ENCODE measurements at regions not wholly inside any gene's neighbourhood (a gene's known extent, or its start where the extent isn't known, plus 50 kb on each side); places are given as distances from the start of the nearest gene placed in this dataset.

DNA sequence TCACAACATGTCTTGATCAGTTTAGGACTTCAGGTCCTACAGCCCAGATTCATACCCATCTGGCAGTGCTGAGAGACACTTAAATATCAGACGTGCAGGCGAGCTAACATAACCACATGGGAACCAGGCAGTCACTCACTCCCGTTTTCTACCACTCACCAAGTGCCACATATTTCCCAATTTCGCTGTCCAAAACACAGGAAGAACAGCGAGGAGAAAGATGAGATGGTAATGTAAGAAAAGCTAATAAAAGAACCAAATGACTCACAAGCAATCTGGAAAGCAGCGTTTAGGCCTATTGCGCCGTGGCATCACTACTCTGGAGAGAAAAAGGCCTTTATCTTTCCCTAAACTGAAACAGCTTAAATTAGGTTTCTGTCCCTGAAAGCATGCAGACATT is 647.8 kb upstream of the SLC39A10 start (continued):
- TF ChIP-seq, protein P1, sequence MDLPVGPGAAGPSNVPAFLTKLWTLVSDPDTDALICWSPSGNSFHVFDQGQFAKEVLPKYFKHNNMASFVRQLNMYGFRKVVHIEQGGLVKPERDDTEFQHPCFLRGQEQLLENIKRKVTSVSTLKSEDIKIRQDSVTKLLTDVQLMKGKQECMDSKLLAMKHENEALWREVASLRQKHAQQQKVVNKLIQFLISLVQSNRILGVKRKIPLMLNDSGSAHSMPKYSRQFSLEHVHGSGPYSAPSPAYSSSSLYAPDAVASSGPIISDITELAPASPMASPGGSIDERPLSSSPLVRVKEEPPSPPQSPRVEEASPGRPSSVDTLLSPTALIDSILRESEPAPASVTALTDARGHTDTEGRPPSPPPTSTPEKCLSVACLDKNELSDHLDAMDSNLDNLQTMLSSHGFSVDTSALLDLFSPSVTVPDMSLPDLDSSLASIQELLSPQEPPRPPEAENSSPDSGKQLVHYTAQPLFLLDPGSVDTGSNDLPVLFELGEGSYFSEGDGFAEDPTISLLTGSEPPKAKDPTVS (IDR thresholded peaks at IDR 0.05; ENCODE audit: low read depth, low read length) = no peak
- TF ChIP-seq ZNF622 (IDR thresholded peaks at IDR 0.05) = no peak
- TF ChIP-seq, protein P2, sequence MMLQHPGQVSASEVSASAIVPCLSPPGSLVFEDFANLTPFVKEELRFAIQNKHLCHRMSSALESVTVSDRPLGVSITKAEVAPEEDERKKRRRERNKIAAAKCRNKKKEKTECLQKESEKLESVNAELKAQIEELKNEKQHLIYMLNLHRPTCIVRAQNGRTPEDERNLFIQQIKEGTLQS (IDR thresholded peaks at IDR 0.05; ENCODE audit: borderline replicate concordance, extremely low read depth, low read depth, low read length) = no peak
- TF ChIP-seq NFYA (IDR thresholded peaks at IDR 0.05; ENCODE audit: borderline replicate concordance, low read depth, low read length) = no peak

DNA sequence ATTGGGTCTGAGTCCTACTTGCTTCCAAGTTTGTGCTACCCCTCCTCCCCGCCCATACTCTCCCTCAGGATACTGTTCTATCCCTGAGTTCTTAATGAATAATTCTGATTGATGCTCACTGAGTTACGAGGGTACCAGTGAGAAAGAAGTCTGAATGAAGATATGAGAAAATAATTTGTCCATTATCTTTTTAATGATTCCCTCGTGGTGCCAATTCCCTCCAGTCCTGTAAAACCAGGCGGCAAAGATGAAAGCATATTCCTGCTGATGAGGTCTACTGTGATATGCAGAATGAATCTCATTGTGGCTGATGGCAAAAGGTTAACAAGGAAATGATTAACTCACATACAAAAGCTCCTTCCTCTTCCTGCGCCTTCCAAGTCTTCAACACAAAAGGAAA is 650.2 kb upstream of the SLC39A10 start:
- Histone ChIP-seq H3K4me1 (ENCODE audit: control insufficient read depth, insufficient read depth, low read length) (no peaks in the 10 kb centered on the region), H3K9me3 (replicated peaks; ENCODE audit: control insufficient read depth, insufficient read depth, low read length) (no peaks in the 10 kb centered on the region), H3K36me3 (ENCODE audit: control insufficient read depth in 2 of 2, insufficient read depth in 2 of 2, low read length in 1 of 2) (no peaks in the 10 kb centered on the region), H3K4me2 (ENCODE audit: control insufficient read depth, insufficient read depth) (no peak overlapping the region), H3K4me3 (no peak overlapping the region), H3K27ac (ENCODE audit: control insufficient read depth, insufficient read depth) (no peak overlapping the region), H3K79me2 (ENCODE audit: control insufficient read depth, insufficient read depth, low read length) (no peaks in the 10 kb centered on the region), H3K9ac (ENCODE audit: control insufficient read depth, insufficient read depth, low read length) (no peak overlapping the region), H3K27me3 (replicated peaks in 1 of 2; ENCODE audit: control insufficient read depth in 2 of 2, insufficient read depth in 2 of 2, low read length in 1 of 2) (no peaks in the 10 kb centered on the region), H2AFZ (ENCODE audit: control insufficient read depth, low read depth, low read length) (no peak overlapping the region), H4K20me1 (ENCODE audit: control insufficient read depth, insufficient read depth) (no peaks in the 10 kb centered on the region)
- BruUV-seq (replicated peaks) = no TSS peak
- RAD21 ChIA-PET (ENCODE audit: unreplicated experiment) = no interaction called here
- no peak for DNase-seq (ENCODE audit: low read depth, low spot score)
- in situ Hi-C loops (cut with MboI) (no loop called here), intact Hi-C loops (cut with micrococcal nuclease; ENCODE audit: unreplicated experiment) (no loop called here)
- CTCF ChIA-PET = no interaction called here
- no peak for FAIRE-seq
- ATAC-seq = no peak
- POLR2A ChIA-PET = no interaction called here
- WGBS (ENCODE audit: insufficient coverage, insufficient replicate concordance, low lambda C conversion rate, missing lambda C conversion rate) = 10% methylated on average over 5 of the region's 5 CpGs
- SMC1A ChIA-PET (ENCODE audit: uncharacterized antibody, unreplicated experiment) = interaction anchor here (0.7 kb wide), 1 partner anchor 32 kb away, joined by 3 read pairs; no protein-coding TSS in a partner anchor
- TF ChIP-seq IRF4 (IDR thresholded peaks at IDR 0.05; ENCODE audit: low read depth, low read length) (no peak), NR2F1 (conservative IDR thresholded peaks at IDR 0.05) (no peak), CBX3 (IDR thresholded peaks at IDR 0.05; ENCODE audit: borderline replicate concordance, low read depth) (no peak), ZNF24 (IDR thresholded peaks at IDR 0.05) (no peak), POLR2AphosphoS2 (IDR thresholded peaks at IDR 0.05; ENCODE audit: low read depth, low read length) (no peak), ZNF622 (IDR thresholded peaks at IDR 0.05) (no peak), RAD21 (IDR thresholded peaks at IDR 0.05; ENCODE audit: insufficient read depth, low read depth, low read length) (no peak), FOS (IDR thresholded peaks at IDR 0.05; ENCODE audit: borderline replicate concordance, extremely low read depth, insufficient read length) (no peak), MTA3 (IDR thresholded peaks at IDR 0.05; ENCODE audit: borderline replicate concordance, low read length) (no peak)
- TF ChIP-seq, protein P3, sequence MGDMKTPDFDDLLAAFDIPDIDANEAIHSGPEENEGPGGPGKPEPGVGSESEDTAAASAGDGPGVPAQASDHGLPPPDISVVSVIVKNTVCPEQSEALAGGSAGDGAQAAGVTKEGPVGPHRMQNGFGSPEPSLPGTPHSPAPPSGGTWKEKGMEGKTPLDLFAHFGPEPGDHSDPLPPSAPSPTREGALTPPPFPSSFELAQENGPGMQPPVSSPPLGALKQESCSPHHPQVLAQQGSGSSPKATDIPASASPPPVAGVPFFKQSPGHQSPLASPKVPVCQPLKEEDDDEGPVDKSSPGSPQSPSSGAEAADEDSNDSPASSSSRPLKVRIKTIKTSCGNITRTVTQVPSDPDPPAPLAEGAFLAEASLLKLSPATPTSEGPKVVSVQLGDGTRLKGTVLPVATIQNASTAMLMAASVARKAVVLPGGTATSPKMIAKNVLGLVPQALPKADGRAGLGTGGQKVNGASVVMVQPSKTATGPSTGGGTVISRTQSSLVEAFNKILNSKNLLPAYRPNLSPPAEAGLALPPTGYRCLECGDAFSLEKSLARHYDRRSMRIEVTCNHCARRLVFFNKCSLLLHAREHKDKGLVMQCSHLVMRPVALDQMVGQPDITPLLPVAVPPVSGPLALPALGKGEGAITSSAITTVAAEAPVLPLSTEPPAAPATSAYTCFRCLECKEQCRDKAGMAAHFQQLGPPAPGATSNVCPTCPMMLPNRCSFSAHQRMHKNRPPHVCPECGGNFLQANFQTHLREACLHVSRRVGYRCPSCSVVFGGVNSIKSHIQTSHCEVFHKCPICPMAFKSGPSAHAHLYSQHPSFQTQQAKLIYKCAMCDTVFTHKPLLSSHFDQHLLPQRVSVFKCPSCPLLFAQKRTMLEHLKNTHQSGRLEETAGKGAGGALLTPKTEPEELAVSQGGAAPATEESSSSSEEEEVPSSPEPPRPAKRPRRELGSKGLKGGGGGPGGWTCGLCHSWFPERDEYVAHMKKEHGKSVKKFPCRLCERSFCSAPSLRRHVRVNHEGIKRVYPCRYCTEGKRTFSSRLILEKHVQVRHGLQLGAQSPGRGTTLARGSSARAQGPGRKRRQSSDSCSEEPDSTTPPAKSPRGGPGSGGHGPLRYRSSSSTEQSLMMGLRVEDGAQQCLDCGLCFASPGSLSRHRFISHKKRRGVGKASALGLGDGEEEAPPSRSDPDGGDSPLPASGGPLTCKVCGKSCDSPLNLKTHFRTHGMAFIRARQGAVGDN (IDR thresholded peaks at IDR 0.05) = no peak
- TF ChIP-seq, protein P4, sequence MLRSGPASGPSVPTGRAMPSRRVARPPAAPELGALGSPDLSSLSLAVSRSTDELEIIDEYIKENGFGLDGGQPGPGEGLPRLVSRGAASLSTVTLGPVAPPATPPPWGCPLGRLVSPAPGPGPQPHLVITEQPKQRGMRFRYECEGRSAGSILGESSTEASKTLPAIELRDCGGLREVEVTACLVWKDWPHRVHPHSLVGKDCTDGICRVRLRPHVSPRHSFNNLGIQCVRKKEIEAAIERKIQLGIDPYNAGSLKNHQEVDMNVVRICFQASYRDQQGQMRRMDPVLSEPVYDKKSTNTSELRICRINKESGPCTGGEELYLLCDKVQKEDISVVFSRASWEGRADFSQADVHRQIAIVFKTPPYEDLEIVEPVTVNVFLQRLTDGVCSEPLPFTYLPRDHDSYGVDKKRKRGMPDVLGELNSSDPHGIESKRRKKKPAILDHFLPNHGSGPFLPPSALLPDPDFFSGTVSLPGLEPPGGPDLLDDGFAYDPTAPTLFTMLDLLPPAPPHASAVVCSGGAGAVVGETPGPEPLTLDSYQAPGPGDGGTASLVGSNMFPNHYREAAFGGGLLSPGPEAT (IDR thresholded peaks at IDR 0.05; ENCODE audit: low read depth) = no peak
- TF ChIP-seq, protein P5, sequence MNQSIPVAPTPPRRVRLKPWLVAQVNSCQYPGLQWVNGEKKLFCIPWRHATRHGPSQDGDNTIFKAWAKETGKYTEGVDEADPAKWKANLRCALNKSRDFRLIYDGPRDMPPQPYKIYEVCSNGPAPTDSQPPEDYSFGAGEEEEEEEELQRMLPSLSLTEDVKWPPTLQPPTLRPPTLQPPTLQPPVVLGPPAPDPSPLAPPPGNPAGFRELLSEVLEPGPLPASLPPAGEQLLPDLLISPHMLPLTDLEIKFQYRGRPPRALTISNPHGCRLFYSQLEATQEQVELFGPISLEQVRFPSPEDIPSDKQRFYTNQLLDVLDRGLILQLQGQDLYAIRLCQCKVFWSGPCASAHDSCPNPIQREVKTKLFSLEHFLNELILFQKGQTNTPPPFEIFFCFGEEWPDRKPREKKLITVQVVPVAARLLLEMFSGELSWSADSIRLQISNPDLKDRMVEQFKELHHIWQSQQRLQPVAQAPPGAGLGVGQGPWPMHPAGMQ (IDR thresholded peaks at IDR 0.05; ENCODE audit: borderline replicate concordance) = no peak

Measured in GM12878 (cell line).